HUDEP-2 (cell line): ENCODE measurements at regions not wholly inside any gene's neighbourhood (a gene's known extent, or its start where the extent isn't known, plus 50 kb on each side); places are given as distances from the start of the nearest gene placed in this dataset.

Experiments
- DNase-seq, 76 experiments: peaks; one replicate each; lab custom pipeline; 2025; ENCODE audit not compliant: unreplicated experiment in 76 of 76; lab: John Stamatoyannopoulos, UW

GRCh38 chr2:23220513-23221094 is 164.4 kb upstream of the KLHL29 start:
- DNase-seq, result no peak

GRCh38 chr2:23221236-23221635 is 163.7 kb upstream of the KLHL29 start:
- DNase-seq, result no peak

DNA sequence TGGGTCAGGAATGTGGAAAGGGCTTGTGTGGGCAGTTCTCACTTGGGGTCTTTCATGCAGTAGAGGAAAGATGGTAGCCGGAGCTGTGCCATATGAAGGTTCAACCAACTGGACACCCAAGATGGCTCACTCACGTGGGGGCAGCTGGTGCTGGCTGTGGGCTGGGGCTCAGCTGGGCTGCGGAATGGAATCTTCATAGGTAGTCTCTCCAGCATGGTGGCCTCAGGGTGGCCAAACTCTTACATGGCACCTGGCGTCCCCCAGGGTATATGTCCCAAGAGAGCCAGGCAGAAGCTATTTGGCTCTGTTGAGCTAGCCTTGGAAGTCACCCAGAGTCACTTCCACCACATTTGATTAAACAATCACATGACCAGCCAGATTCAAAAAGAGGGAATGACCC is 163.1 kb upstream of the KLHL29 start:
- DNase-seq, result no peak

- DNase-seq, result no peak
Observed at GRCh38 chr2:23230885-23231284, 154.1 kb upstream of the KLHL29 start.

DNA sequence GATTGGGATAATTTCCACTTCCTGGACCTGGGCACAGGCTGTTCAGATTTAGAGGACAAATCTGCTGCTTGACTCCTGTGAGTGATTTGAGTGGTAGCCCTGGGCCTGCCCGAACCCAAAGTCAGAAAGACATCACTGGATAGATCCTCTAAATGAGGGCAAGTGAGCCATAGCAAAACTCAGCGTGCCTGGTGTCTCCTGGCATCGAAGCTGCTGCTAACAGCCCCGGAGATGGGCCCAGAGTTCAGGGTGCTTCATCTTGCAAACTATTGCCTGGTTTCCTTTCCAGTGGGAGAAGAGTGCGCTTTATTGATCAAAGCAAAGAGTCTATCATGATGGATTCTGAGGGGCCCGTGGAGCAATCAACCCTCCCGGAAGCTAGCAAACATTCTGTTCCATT is 153.1 kb upstream of the KLHL29 start:
- DNase-seq, result no peak

GRCh38 chr2:23235292-23235691 is 149.7 kb upstream of the KLHL29 start:
- no peak for DNase-seq

DNA sequence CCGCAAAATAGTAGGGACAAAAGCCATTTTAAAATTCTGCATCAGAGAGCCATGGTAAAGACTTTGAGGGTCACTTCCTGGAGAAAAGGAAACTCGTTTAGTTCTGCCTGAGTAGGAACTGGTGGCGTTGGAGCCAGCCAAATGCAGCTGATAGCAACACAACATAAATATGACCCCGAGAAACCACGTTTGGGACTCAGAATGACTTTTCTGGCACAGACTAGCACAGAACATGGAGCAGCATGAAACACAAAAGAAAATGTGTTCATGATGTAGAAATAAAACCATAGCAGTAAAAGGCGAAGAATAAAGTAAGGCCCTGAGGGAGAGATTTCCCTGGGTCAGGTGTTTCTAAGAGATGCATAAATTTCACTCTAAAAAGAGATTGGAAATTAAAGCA is 149.2 kb upstream of the KLHL29 start:
- no peak for DNase-seq

GRCh38 chr2:23237147-23237546 is 147.8 kb upstream of the KLHL29 start:
- DNase-seq, result no peak

- DNase-seq, result no peak
Observed at GRCh38 chr2:23238011-23238657, 146.8 kb upstream of the KLHL29 start.

GRCh38 chr2:23239374-23239773 is 145.6 kb upstream of the KLHL29 start:
- DNase-seq, result no peak

- DNase-seq, result no peak
Observed at GRCh38 chr2:23241121-23241520, 143.9 kb upstream of the KLHL29 start.

DNA sequence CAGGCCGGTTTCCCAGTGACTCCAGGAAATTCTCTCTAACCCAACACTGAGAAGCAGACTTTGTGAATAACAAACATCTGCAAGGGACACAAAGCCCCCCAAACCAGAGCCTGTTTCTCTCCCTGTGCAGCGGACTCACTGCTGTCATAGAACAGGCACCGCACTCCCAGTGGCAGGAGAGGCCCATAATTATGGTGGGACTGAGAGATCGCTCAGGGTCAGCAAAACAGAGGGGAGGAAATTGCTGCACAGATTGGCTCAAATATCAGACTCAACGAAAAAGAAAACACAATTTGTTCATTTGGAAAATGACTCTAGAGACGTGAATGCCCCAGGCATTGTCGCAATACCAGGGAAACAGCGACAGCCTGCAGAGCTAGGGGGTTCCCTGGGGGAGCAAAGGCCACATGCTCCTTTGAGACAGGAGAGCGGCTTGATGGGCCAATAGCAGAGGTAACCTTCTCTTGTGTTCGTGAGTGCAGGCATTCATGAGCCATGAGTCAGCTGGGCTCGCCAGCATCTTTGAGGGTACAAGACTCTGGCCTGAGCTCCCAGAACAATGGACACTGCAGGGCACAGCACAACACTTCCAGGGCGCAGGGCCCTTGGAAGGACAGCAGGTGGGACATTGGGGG is 143.3 kb upstream of the KLHL29 start:
- no peak for DNase-seq

GRCh38 chr2:23243073-23243659 is 141.8 kb upstream of the KLHL29 start:
- DNase-seq, result no peak

DNA sequence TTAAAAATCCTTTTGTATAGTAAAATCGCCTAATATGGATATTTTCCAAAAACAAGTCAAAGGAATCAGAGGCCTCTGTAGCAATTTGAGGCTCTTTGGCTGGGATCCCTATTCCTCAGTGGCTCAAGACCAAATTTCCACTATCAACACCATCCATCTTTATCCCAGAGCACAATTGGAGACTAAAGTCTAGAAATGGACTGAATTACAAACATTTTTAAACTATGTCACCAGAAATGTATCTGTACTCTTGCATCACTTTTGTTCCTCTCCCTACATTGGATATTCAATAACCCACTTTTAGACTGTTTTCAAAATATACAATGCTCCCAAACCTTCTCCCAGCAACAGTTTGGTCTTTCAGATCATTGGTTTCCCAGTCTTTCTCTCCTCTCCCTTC is 140.4 kb upstream of the KLHL29 start:
- DNase-seq, result no peak

DNA sequence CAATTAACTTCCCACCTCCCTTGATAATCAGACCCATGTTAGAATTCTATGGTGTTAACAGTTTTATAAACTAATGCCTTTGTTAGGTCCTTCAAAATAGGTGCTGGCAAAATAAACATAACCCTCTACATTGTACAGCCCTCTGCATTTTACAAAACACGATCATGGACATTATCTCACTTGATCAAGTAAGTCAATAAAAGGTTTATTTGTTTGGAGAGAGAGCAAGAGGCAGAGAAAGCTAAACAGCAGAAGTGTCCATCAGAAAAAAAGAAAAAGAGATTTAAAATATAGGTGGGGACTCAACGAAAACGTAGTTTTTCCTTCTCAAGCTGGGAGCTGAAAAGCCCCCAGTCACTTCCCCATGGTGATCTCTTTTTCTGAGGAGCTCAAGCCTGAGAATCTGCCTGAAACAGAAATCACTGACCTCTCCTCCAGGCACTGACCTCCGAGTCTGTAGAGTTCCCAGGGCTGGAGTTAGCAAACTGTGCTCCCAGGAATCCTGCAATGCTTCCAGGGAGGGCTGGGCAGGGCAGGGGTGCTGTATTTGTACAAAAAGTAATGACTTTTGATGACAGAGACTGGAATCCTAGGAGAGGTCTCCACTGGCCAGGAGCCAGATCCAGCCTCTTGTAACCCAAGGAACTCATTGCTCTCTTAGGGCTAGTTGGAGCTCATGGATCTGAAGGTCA is 137.8 kb upstream of the KLHL29 start:
- no peak for DNase-seq

GRCh38 chr2:23248667-23249066 is 136.3 kb upstream of the KLHL29 start:
- no peak for DNase-seq

- no peak for DNase-seq
Observed at GRCh38 chr2:23249348-23249747, 135.6 kb upstream of the KLHL29 start.

- no peak for DNase-seq
Observed at GRCh38 chr2:23250371-23250770, 134.6 kb upstream of the KLHL29 start.

- no peak for DNase-seq
Observed at GRCh38 chr2:23256643-23257042, 128.3 kb upstream of the KLHL29 start.

DNA sequence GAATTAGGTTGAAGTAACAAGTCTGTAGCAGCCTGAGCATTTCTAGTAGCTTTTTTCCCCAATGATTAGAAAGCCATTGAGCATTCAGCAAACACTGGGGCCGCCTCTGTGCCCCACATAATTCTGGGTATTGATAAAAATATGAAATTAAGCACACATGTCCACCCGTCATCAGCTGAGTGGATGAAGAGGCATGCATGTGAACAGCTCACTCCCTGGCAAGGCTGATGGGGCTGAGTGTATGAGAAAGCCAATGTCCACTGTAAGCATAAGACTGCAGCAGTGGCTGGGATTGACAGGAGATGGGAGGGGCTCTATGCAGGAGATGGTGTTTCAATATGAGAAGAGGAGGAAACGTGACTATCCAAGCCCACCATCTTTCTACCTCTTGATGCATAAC is 124.4 kb upstream of the KLHL29 start:
- DNase-seq, result no peak

DNA sequence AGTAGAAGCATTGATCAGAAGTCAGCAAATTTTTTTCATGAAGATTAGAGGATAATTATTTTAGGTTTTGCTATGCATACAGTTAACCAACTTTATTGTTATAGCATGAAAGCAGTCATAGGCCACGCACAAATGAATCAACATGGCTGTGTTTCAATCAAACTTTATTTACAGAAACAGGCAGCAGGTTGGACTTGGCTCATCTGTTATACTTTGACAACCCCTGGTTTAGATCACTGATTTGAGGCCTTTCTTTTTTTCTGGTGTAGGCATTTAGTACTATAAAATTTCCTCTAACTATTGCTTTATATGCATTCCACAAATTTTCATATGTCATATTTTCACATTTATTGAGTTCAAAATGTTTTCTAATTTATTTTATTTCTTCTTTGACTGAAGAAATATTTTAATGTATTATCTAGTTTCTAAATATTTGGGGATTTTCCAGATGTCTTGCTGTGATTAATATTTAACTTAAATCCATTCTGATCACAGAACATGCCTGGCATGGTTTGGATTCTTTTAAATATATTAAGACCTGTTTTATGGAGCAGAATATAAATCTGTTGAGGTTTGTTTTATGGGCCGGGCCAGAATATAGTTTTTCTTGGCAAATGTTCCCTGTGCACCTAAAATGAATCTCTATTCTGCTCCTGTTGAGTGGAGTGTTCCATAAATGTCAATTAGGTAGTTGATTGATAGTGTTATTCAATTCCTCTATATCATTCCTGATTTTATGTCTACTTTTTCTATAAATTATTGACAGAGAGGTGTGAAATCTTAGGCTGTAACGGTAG is 116.3 kb upstream of the KLHL29 start:
- no peak for DNase-seq
